Smooth muscle cell (in vitro differentiated cells): ENCODE measurements at regions not wholly inside any gene's neighbourhood (a gene's known extent, or its start where the extent isn't known, plus 50 kb on each side); places are given as distances from the start of the nearest gene placed in this dataset.

Experiments used
- DNase-seq: peaks from one replicate; lab custom pipeline; 2025; ENCODE audit not compliant: unreplicated experiment; lab: John Stamatoyannopoulos, UW
- H2AFZ ChIP-seq: fragments of 200-600 bp; sonication (generic); 2 replicates; pipeline ENCODE4 v1.6.0; 2016; ENCODE audit warnings: antibody characterized with exemption, low read depth, mild to moderate bottlenecking
- H3F3A ChIP-seq: fragments of 200-600 bp; sonication (generic); 2 replicates; pipeline ENCODE4 v1.6.0; 2017; ENCODE audit warnings: antibody characterized with exemption, low read depth
- H3K27ac ChIP-seq: fragments of 200-600 bp; sonication (generic); 2 replicates; pipeline ENCODE4 v1.5.1; 2016; ENCODE audit warnings: low read depth, mild to moderate bottlenecking
- H3K27me3 ChIP-seq: fragments of 200-600 bp; sonication (generic); 2 replicates; pipeline ENCODE4 v1.6.1; 2016; ENCODE audit warnings: low read depth, mild to moderate bottlenecking
- H3K36me3 ChIP-seq: fragments of 200-600 bp; sonication (generic); 2 replicates; pipeline ENCODE4 v1.5.1; 2016; ENCODE audit warnings: low read depth
- H3K4me1 ChIP-seq: fragments of 200-600 bp; sonication (generic); 2 replicates; pipeline ENCODE4 v1.5.1; 2016; ENCODE audit warnings: low read depth
- H3K4me2 ChIP-seq: fragments of 200-600 bp; sonication (generic); 2 replicates; pipeline ENCODE4 v1.6.0; 2016; ENCODE audit warnings: mild to moderate bottlenecking
- H3K4me3 ChIP-seq: fragments of 200-600 bp; sonication (generic); 2 replicates; pipeline ENCODE4 v1.5.1; 2016; ENCODE audit warnings: mild to moderate bottlenecking
- H3K79me2 ChIP-seq: fragments of 200-600 bp; sonication (generic); 2 replicates; pipeline ENCODE4 v1.6.0; 2016; ENCODE audit warnings: low read depth, mild to moderate bottlenecking
- H3K9ac ChIP-seq: fragments of 200-600 bp; sonication (generic); 2 replicates; pipeline ENCODE4 v1.6.0; 2016; ENCODE audit warnings: low read depth
- H3K9me3 ChIP-seq: fragments of 200-600 bp; sonication (generic); replicated peaks from 2 replicates; pipeline ENCODE4 v1.5.1; 2016; ENCODE audit warnings: low read depth
- H4K20me1 ChIP-seq: fragments of 200-600 bp; sonication (generic); 2 replicates; pipeline ENCODE4 v1.6.0; 2016; ENCODE audit warnings: low read depth
- CTCF ChIP-seq: fragments of 200-600 bp; sonication (generic); IDR thresholded peaks from 2 replicates; pipeline ENCODE4 v1.5.1; 2017; ENCODE audit warnings: borderline replicate concordance, mild to moderate bottlenecking, antibody characterized with exemption; ENCODE audit not compliant: insufficient read depth, poor library complexity, severe bottlenecking
- WGBS: methylation state at CpG from one replicate; pipeline ENCODE4 v1.1.7; 2016; ENCODE audit warnings: low lambda C conversion rate; 5-methylcytosine and 5-hydroxymethylcytosine counted together

GRCh38 chr2:147490401-147491261, 354.2 kb upstream of the ACVR2A start:
- DNase-seq, result no peak
- H3K9ac ChIP-seq, result no peak overlapping the region
- H2AFZ ChIP-seq, result no peak overlapping the region
- H3K27ac ChIP-seq, result no peak overlapping the region
- 35% methylated on average over 5 of the region's 5 CpGs for WGBS
- peak overlapping the region; percentile 46 for H3K4me2 ChIP-seq
- peaks cover 14% of the 10 kb centered on the region for H3K27me3 ChIP-seq
- no peaks in the 10 kb centered on the region for H3K36me3 ChIP-seq
- no peaks in the 10 kb centered on the region for H3K79me2 ChIP-seq
- no peaks in the 10 kb centered on the region for H4K20me1 ChIP-seq
- TF ChIP-seq CTCF, result no peak
- no peaks in the 10 kb centered on the region for H3F3A ChIP-seq
- H3K9me3 ChIP-seq, result no peaks in the 10 kb centered on the region
- H3K4me1 ChIP-seq, result peaks cover 15% of the 10 kb centered on the region
- H3K4me3 ChIP-seq, result no peak overlapping the region

GRCh38 chr2:147488472-147488871, 356.4 kb upstream of the ACVR2A start:
- H4K20me1 ChIP-seq, result no peaks in the 10 kb centered on the region
- 71% methylated on average over 3 of the region's 3 CpGs for WGBS
- no peak for TF ChIP-seq CTCF

GRCh38 chr2:147487978-147488289, 356.9 kb upstream of the ACVR2A start:
- H3K9ac ChIP-seq, result no peak overlapping the region
- H3K27me3 ChIP-seq, result peaks cover 14% of the 10 kb centered on the region
- no peak overlapping the region for H3K4me2 ChIP-seq
- no peak overlapping the region for H2AFZ ChIP-seq
- 94% methylated on average over 2 of the region's 2 CpGs for WGBS
- peaks cover 15% of the 10 kb centered on the region for H3K4me1 ChIP-seq
- no peak overlapping the region for H3K27ac ChIP-seq
- no peaks in the 10 kb centered on the region for H3K36me3 ChIP-seq
- DNase-seq, result no peak
- H3F3A ChIP-seq, result no peaks in the 10 kb centered on the region
- H4K20me1 ChIP-seq, result no peaks in the 10 kb centered on the region
- no peak for TF ChIP-seq CTCF
- no peaks in the 10 kb centered on the region for H3K9me3 ChIP-seq
- H3K79me2 ChIP-seq, result no peaks in the 10 kb centered on the region
- no peak overlapping the region for H3K4me3 ChIP-seq

More at GRCh38 chr2:147488472-147488871, 356.4 kb upstream of the ACVR2A start:
- Histone ChIP-seq H3K9me3 (no peaks in the 10 kb centered on the region), H3K9ac (no peak overlapping the region), H3K4me3 (no peak overlapping the region), H2AFZ (no peak overlapping the region), H3F3A (no peaks in the 10 kb centered on the region), H3K4me2 (no peak overlapping the region), H3K36me3 (no peaks in the 10 kb centered on the region), H3K4me1 (peaks cover 15% of the 10 kb centered on the region), H3K79me2 (no peaks in the 10 kb centered on the region), H3K27ac (no peak overlapping the region), H3K27me3 (peaks cover 14% of the 10 kb centered on the region)
- no peak for DNase-seq
